A549 (cell line): ENCODE measurements at regions not wholly inside any gene's neighbourhood (a gene's known extent, or its start where the extent isn't known, plus 50 kb on each side); places are given as distances from the start of the nearest gene placed in this dataset.

Source experiments
- JUN ChIP-seq, 2 experiments: fragments of >200 bp; sonication (Bioruptor Twin); formaldehyde crosslinking; IDR thresholded peaks; 2 replicates in 1 of 2; 3 replicates in 1 of 2; pipeline ENCODE4 v1.6.1; 2016 to 2017
- KDM5A ChIP-seq: fragments of 200-600 bp; sonication (generic); IDR thresholded peaks from 2 replicates; pipeline ENCODE4 v1.6.1; 2016; ENCODE audit warnings: antibody characterized with exemption, mild to moderate bottlenecking
- MAFK ChIP-seq: fragments of 450-650 bp; IDR thresholded peaks from 2 replicates; pipeline ENCODE4 v1.6.1; 2014; ENCODE audit not compliant: partially characterized antibody
- RNF2 ChIP-seq: fragments of 200-600 bp; sonication (generic); IDR thresholded peaks from 2 replicates; pipeline ENCODE4 v1.6.1; 2016; ENCODE audit warnings: low read depth, mild to moderate bottlenecking, antibody characterized with exemption, moderate library complexity, borderline replicate concordance
- USF2 ChIP-seq: fragments of 450-650 bp; IDR thresholded peaks from 2 replicates; pipeline ENCODE4 v1.6.1; 2014; ENCODE audit warnings: antibody characterized with exemption

- TF ChIP-seq RNF2 = no peak
- TF ChIP-seq KDM5A = no peak
- TF ChIP-seq USF2 = no peak
- no peak for TF ChIP-seq JUN (IDR thresholded peaks at IDR 0.05)
- TF ChIP-seq MAFK = no peak
These were observed 440.4 kb downstream of the INSC start for GRCh38 chr11:15555161-15555560.
